Breast epithelium (tissue), 3 donors: ENCODE measurements at regions not wholly inside any gene's neighbourhood (a gene's known extent, or its start where the extent isn't known, plus 50 kb on each side); places are given as distances from the start of the nearest gene placed in this dataset.

ENCODE experiments used
- CTCF ChIP-seq, 3 donors: fragments of 450-650 bp; IDR thresholded peaks; one replicate each; pipeline ENCODE4 v1.5.1; 2016 to 2017; ENCODE audit warnings: antibody characterized with exemption in 3 of 3, mild to moderate bottlenecking in 3 of 3, moderate library complexity in 3 of 3
- POLR2A ChIP-seq: fragments of 450-650 bp; IDR thresholded peaks from one replicate; pipeline ENCODE4 v1.6.1; 2016; ENCODE audit warnings: antibody characterized with exemption, mild to moderate bottlenecking, moderate library complexity
- POLR2AphosphoS5 ChIP-seq, 3 donors: sonication (generic); formaldehyde crosslinking; IDR thresholded peaks; one replicate each; pipeline ENCODE4 v1.6.1; 2017; ENCODE audit warnings: antibody characterized with exemption in 3 of 3

- TF ChIP-seq CTCF (IDR thresholded peaks at IDR 0.05), result no peak
- no peak for TF ChIP-seq POLR2A
- TF ChIP-seq POLR2AphosphoS5 (IDR thresholded peaks at IDR 0.05), result no peak
Observed at GRCh38 chr1:208559597-208560329, 315.6 kb upstream of the PLXNA2 start.
